22Rv1 (cell line): ENCODE measurements at regions not wholly inside any gene's neighbourhood (a gene's known extent, or its start where the extent isn't known, plus 50 kb on each side); places are given as distances from the start of the nearest gene placed in this dataset.
"Not testable (repeated sequence)": the region's sequence is repeated elsewhere in the genome, so short reads cannot be mapped to it uniquely, and the experiment has no call there.

Experiments used
- H3K27ac ChIP-seq: fragments of 450-650 bp; 2 replicates; pipeline ENCODE4 v1.5.1; 2017
- CTCF ChIP-seq: fragments of 450-650 bp; IDR thresholded peaks from 2 replicates; pipeline ENCODE4 v1.5.1; 2017; ENCODE audit warnings: mild to moderate bottlenecking
- ZFX ChIP-seq: fragments of 450-650 bp; IDR thresholded peaks from 2 replicates; pipeline ENCODE4 v1.6.1; 2017; ENCODE audit warnings: antibody characterized with exemption, borderline replicate concordance

DNA sequence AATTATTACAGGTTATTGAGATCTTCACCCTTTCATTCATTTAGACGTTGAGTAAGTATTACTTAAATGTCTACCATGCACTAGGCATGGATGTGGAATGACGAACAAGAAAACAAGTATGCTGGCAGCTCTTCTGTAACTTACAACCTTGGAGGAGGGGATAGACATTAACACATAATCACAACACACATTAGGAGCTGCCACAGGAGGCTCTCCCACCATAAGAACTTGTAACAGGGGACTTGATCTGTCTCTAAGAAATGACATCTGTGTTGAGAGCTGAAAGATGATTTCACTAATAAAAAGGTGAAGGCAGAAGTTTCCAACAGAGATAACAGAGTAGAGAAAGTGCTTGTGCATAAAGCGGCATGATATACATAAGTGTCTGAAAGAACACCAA lies 384.7 kb upstream of the ZEB2 start:
- H3K27ac ChIP-seq: no peak overlapping the region
- no peak for TF ChIP-seq CTCF

DNA sequence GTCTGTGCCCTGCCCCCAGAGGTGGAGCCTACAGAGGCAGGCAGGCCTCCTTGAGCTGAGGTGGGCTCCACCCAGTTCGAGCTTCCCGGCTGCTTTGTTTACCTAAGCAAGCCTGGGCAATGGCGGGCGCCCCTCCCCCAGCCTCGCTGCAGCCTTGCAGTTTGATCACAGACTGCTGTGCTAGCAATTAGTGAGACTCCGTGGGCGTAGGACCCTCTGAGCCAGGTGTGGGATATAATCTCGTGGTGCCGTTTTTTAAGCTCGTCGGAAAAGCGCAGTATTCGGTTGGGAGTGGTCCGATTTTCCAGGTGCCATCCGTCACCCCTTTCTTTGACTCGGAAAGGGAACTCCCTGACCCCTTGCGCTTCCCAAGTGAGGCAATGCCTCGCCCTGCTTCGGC lies 383.1 kb upstream of the ZEB2 start:
- H3K27ac ChIP-seq: not testable (repeated sequence)

- H3K27ac ChIP-seq: not testable (repeated sequence)
Observed at GRCh38 chr2:144901386-144901785, 381.5 kb upstream of the ZEB2 start.

- TF ChIP-seq ZFX: no peak
- no peak for TF ChIP-seq CTCF
- H3K27ac ChIP-seq: no peak overlapping the region
Observed at GRCh38 chr2:144896341-144896740, 376.4 kb upstream of the ZEB2 start.

GRCh38 chr2:144894612-144895599 lies 375.0 kb upstream of the ZEB2 start:
- TF ChIP-seq CTCF (no peak), ZFX (no peak)
- H3K27ac ChIP-seq: no peak overlapping the region

DNA sequence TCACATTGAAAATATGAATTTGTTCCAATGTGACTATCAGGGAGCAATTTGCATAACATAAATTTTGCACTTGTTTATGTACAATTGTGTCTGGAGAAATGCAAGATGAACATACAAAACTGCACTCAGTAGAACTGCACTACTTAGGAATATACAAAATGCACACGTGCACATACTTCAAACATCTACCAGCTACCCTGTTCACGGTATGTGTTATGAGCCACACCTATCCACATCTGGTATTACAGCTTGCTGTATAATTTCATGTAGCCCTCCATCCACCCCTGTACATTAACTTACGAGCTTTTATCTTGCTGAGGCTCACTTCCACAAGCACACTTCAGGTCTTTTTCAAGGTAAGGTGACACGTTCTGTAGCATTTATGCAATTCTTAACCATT lies 373.5 kb upstream of the ZEB2 start:
- no peak overlapping the region for H3K27ac ChIP-seq
- TF ChIP-seq CTCF: no peak
- TF ChIP-seq ZFX: no peak

GRCh38 chr2:144890828-144891227 lies 370.9 kb upstream of the ZEB2 start:
- H3K27ac ChIP-seq: no peak overlapping the region
- TF ChIP-seq ZFX (no peak), CTCF (no peak)

DNA sequence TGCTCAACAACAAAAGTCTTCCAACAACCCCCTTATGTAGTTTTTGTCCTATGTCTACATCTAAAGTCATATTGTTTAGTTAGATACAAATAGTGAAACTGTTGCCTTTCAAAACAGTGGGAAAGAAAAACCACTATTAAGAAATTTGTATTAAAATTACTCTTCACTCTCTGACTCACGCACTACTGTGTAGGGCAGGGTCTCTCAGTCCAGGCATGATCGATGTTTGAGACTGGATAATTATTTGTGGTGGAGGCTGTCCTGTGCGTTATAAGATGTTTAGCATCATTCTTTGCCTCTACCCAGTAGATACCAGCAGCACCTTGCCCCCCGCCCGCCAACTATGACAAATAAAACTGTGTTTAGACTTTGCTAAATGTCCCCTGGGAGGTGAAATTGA lies 369.4 kb upstream of the ZEB2 start:
- no peak overlapping the region for H3K27ac ChIP-seq
- no peak for TF ChIP-seq CTCF
- TF ChIP-seq ZFX: no peak
